ENCODE measurements at regions not wholly inside any gene's neighbourhood (a gene's known extent, or its start where the extent isn't known, plus 50 kb on each side); places are given as distances from the start of the nearest gene placed in this dataset.

DNA sequence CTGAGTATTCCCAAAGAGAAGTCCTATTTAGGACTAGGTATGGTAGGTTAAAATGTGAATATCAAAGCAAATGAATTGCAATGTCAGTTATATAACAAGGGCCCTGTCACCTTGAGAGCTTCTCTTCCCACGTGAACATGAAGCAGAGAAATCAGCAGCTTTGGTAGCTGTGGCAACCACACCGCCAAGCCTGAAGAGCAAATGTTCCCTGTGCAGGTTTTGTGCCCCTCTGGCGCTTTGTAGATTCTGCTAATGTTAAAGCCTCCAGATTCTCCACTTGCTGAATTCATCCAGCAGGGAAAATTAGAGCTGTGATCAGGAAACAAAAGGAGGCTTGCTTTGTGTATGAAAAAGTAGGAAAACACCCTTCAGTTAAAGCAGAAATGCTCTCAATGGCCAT is 322.6 kb downstream of the RBM43 start:
- TF ChIP-seq POLR2A (IDR thresholded peaks at IDR 0.05) = no peak
- TF ChIP-seq, protein P1, sequence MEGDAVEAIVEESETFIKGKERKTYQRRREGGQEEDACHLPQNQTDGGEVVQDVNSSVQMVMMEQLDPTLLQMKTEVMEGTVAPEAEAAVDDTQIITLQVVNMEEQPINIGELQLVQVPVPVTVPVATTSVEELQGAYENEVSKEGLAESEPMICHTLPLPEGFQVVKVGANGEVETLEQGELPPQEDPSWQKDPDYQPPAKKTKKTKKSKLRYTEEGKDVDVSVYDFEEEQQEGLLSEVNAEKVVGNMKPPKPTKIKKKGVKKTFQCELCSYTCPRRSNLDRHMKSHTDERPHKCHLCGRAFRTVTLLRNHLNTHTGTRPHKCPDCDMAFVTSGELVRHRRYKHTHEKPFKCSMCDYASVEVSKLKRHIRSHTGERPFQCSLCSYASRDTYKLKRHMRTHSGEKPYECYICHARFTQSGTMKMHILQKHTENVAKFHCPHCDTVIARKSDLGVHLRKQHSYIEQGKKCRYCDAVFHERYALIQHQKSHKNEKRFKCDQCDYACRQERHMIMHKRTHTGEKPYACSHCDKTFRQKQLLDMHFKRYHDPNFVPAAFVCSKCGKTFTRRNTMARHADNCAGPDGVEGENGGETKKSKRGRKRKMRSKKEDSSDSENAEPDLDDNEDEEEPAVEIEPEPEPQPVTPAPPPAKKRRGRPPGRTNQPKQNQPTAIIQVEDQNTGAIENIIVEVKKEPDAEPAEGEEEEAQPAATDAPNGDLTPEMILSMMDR (IDR thresholded peaks at IDR 0.05) = no peak
